ENCODE measurements at regions not wholly inside any gene's neighbourhood (a gene's known extent, or its start where the extent isn't known, plus 50 kb on each side); places are given as distances from the start of the nearest gene placed in this dataset.

DNA sequence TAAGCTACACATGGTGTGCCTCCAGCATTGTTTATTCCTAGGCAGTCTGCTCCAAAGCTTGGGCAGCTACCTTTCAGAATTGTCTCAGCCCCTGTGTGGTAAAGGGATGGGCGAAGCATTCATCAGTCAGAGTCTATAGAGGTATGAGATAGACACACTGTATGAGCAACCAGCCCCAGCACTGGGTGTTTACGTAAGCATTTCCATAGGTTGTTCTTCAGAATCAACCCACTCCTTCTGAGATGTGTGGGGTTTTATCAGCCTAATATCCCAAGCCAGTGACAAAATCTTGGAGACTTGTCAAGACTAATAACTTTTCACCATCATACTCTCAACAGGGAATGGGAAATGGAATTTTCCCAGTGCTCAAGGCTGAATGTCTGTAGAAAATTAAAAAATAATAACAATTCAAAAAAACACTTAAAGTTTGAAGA lies 98.2 kb downstream of the BTG1 start:
- TF ChIP-seq ZNF274 (IDR thresholded peaks at IDR 0.05; ENCODE audit: low read depth, low read length) (no peak), YY1 (IDR thresholded peaks at IDR 0.05; ENCODE audit: insufficient read depth, insufficient read length) (no peak), SUZ12 (IDR thresholded peaks at IDR 0.05; ENCODE audit: extremely low read depth, insufficient read depth, insufficient read length) (no peak)
- no peak for DNase-seq (ENCODE audit: low read depth, low spot score)
- no peaks in the 10 kb centered on the region for H3K9me3 ChIP-seq (ENCODE audit: insufficient read depth, low read length)
- H3K4me1 ChIP-seq (ENCODE audit: insufficient read depth, insufficient read length) = no peaks in the 10 kb centered on the region
- no peak overlapping the region for H3K9ac ChIP-seq (ENCODE audit: insufficient read length, low read depth)
- H3K27me3 ChIP-seq (ENCODE audit: insufficient read depth, insufficient read length) = no peaks in the 10 kb centered on the region
- no peak overlapping the region for H3K4me3 ChIP-seq (ENCODE audit: insufficient read length, low read depth)
- H3K36me3 ChIP-seq (ENCODE audit: insufficient read depth, insufficient read length, low read length) = no peaks in the 10 kb centered on the region

DNA sequence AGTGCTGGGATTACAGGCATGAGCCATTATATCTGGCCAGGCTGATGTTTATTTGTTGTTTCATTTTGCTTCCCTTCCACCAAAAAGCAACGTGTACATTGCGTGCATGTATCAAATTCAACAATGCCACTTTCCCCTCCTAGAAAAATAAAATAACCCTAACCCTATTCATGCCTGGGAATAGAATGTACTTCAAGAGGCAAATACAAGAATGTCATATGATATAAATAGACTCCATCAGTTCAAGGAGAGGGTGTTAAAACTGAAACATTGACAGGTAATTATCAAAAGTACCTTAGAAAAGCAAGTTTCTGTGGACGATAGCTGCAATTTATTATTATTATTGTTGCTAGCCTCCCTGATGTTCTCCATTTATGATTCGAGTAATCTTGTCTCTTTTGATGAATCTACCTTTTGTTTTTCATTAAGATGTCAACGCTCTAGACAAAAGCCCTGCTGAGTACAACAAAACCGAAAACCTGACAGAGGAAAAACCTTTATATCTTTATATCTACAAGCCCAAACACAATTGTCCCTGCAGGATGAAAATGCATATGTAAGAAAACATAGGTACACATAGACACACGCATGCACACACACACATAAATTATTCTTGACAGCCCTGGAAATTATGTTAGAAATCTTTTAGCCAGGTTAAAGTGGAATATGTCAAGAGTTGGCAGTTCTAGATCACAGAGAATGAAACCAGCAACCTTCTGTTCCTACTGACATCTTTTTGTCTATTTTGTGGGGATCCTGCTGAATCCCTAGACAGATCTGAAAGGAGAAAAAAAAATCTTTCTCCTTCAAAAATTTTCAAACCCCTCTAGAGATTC lies 98.9 kb downstream of the BTG1 start:
- Histone ChIP-seq H3K4me1 (ENCODE audit: insufficient read depth, insufficient read length) (no peaks in the 10 kb centered on the region), H3K27me3 (ENCODE audit: insufficient read depth, insufficient read length) (no peaks in the 10 kb centered on the region), H3K4me3 (ENCODE audit: insufficient read length, low read depth) (no peak overlapping the region), H3K9me3 (ENCODE audit: insufficient read depth, low read length) (no peaks in the 10 kb centered on the region), H3K36me3 (ENCODE audit: insufficient read depth, insufficient read length, low read length) (no peaks in the 10 kb centered on the region), H3K9ac (ENCODE audit: insufficient read length, low read depth) (no peak overlapping the region)
- no peak for DNase-seq (ENCODE audit: low read depth, low spot score)
- no peak for TF ChIP-seq YY1 (IDR thresholded peaks at IDR 0.05; ENCODE audit: insufficient read depth, insufficient read length)
- TF ChIP-seq ZNF274 (IDR thresholded peaks at IDR 0.05; ENCODE audit: low read depth, low read length) = no peak
- TF ChIP-seq SUZ12 (IDR thresholded peaks at IDR 0.05; ENCODE audit: extremely low read depth, insufficient read depth, insufficient read length) = no peak

DNA sequence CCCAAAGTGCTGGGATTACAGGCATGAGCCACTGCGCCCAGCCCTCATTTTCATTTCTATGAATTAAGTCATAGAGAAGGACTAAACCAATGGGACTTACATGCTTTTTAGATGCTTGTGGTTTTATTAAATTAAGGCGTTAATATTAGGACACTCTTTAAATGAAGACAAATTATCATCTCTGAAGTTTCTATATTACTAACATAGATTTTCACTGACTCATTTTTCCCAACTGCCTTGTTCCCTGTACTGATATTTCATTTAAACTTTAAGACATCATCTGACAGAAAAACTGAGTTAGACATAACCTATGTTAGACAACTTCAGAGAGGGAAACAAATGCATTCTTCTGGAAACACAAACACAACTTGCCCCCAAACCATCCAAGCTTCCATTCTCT lies 99.8 kb downstream of the BTG1 start:
- H3K4me1 ChIP-seq (ENCODE audit: insufficient read depth, insufficient read length) = no peaks in the 10 kb centered on the region
- TF ChIP-seq ZNF274 (IDR thresholded peaks at IDR 0.05; ENCODE audit: low read depth, low read length) (no peak), YY1 (IDR thresholded peaks at IDR 0.05; ENCODE audit: insufficient read depth, insufficient read length) (no peak), SUZ12 (IDR thresholded peaks at IDR 0.05; ENCODE audit: extremely low read depth, insufficient read depth, insufficient read length) (no peak)
- no peaks in the 10 kb centered on the region for H3K36me3 ChIP-seq (ENCODE audit: insufficient read depth, insufficient read length, low read length)
- no peaks in the 10 kb centered on the region for H3K27me3 ChIP-seq (ENCODE audit: insufficient read depth, insufficient read length)
- no peak overlapping the region for H3K4me3 ChIP-seq (ENCODE audit: insufficient read length, low read depth)
- no peaks in the 10 kb centered on the region for H3K9me3 ChIP-seq (ENCODE audit: insufficient read depth, low read length)
- H3K9ac ChIP-seq (ENCODE audit: insufficient read length, low read depth) = no peak overlapping the region
- no peak for DNase-seq (ENCODE audit: low read depth, low spot score)

DNA sequence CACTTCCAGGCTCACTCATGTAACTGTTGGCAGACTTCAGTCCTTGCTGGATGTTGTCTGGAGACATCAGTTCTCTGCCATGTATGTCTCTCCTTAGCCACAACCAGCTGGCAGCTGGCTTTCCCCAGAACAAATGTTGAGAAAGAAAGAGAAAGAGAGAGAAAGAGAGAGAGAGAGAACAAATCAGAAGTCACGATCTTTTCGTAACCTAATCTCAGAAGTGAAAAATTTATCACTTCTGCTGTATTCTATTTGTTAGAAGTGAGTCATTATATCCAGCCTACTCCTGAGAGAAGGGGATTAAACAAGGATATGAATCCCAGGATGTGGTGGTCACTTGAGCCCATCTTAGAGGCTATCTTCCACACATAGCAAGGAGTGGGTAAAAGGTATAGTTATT lies 101.2 kb downstream of the BTG1 start:
- H3K9me3 ChIP-seq (ENCODE audit: insufficient read depth, low read length) = no peaks in the 10 kb centered on the region
- no peaks in the 10 kb centered on the region for H3K36me3 ChIP-seq (ENCODE audit: insufficient read depth, insufficient read length, low read length)
- no peak for TF ChIP-seq YY1 (IDR thresholded peaks at IDR 0.05; ENCODE audit: insufficient read depth, insufficient read length)
- TF ChIP-seq ZNF274 (IDR thresholded peaks at IDR 0.05; ENCODE audit: low read depth, low read length) = no peak
- TF ChIP-seq SUZ12 (IDR thresholded peaks at IDR 0.05; ENCODE audit: extremely low read depth, insufficient read depth, insufficient read length) = no peak
- no peak for DNase-seq (ENCODE audit: low read depth, low spot score)
- no peaks in the 10 kb centered on the region for H3K4me1 ChIP-seq (ENCODE audit: insufficient read depth, insufficient read length)
- H3K9ac ChIP-seq (ENCODE audit: insufficient read length, low read depth) = no peak overlapping the region
- H3K4me3 ChIP-seq (ENCODE audit: insufficient read length, low read depth) = no peak overlapping the region
- no peaks in the 10 kb centered on the region for H3K27me3 ChIP-seq (ENCODE audit: insufficient read depth, insufficient read length)

DNA sequence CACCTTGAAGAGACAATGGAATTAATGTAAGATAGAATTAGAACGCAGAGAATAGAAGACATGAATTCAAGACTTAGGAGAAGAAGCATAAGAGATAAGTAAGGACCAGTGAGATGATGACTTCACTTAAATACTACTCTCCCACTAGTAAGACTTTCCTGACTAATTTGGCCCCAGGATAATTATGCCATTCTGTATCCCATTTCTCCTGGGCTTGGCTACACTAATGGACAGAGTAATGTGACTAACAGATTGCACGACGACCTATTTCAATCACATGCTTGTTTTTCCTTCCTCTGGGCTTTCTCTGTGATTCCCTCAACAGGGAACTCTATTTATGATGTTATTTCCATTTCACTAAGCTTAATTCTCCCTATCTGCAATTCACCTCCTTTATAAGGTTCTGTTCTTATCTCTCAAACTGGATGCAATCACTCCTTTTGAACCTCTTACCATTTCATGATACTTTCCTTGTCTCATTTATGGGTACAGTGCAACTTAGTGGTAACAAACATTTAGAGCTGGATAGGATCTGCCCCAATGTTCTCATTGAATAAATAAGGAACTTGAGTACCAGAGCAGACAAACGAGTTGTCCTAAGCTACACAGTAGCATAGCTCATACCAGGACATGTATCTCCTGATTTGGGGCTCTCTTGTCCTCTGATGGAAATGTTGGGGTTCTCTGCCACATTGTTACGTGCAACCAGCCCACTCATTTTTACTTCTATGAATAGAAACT lies 102.7 kb downstream of the BTG1 start:
- Histone ChIP-seq H3K9ac (ENCODE audit: insufficient read length, low read depth) (no peak overlapping the region), H3K27me3 (ENCODE audit: insufficient read depth, insufficient read length) (no peaks in the 10 kb centered on the region), H3K9me3 (ENCODE audit: insufficient read depth, low read length) (no peaks in the 10 kb centered on the region), H3K4me1 (ENCODE audit: insufficient read depth, insufficient read length) (no peaks in the 10 kb centered on the region), H3K36me3 (ENCODE audit: insufficient read depth, insufficient read length, low read length) (no peaks in the 10 kb centered on the region), H3K4me3 (ENCODE audit: insufficient read length, low read depth) (no peak overlapping the region)
- no peak for TF ChIP-seq YY1 (IDR thresholded peaks at IDR 0.05; ENCODE audit: insufficient read depth, insufficient read length)
- no peak for TF ChIP-seq SUZ12 (IDR thresholded peaks at IDR 0.05; ENCODE audit: extremely low read depth, insufficient read depth, insufficient read length)
- no peak for TF ChIP-seq ZNF274 (IDR thresholded peaks at IDR 0.05; ENCODE audit: low read depth, low read length)
- DNase-seq (ENCODE audit: low read depth, low spot score) = no peak

DNA sequence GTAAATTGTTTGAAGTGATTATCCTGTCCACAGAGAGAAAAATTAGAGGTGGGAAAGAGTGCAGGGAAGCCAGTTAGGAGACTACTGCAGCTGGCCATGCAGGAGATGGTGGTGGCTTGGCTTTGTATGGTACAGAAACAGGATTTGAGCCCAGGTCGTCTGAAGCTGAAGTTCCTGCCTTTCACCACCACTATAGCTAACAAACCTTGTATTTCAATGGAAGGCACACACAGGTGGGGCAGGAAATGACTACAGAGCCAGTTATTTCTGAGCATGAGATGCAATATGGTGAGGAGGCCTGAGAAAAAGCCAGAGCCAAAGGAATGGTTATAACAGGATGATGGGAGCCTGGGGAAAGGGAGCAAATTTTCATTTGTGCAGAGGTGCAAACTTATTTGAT lies 103.9 kb downstream of the BTG1 start:
- Histone ChIP-seq H3K9me3 (ENCODE audit: insufficient read depth, low read length) (no peaks in the 10 kb centered on the region), H3K27me3 (ENCODE audit: insufficient read depth, insufficient read length) (no peaks in the 10 kb centered on the region), H3K9ac (ENCODE audit: insufficient read length, low read depth) (no peak overlapping the region), H3K36me3 (ENCODE audit: insufficient read depth, insufficient read length, low read length) (no peaks in the 10 kb centered on the region), H3K4me3 (ENCODE audit: insufficient read length, low read depth) (no peak overlapping the region), H3K4me1 (ENCODE audit: insufficient read depth, insufficient read length) (no peaks in the 10 kb centered on the region)
- TF ChIP-seq ZNF274 (IDR thresholded peaks at IDR 0.05; ENCODE audit: low read depth, low read length) (no peak), SUZ12 (IDR thresholded peaks at IDR 0.05; ENCODE audit: extremely low read depth, insufficient read depth, insufficient read length) (no peak), YY1 (IDR thresholded peaks at IDR 0.05; ENCODE audit: insufficient read depth, insufficient read length) (no peak)
- no peak for DNase-seq (ENCODE audit: low read depth, low spot score)

DNA sequence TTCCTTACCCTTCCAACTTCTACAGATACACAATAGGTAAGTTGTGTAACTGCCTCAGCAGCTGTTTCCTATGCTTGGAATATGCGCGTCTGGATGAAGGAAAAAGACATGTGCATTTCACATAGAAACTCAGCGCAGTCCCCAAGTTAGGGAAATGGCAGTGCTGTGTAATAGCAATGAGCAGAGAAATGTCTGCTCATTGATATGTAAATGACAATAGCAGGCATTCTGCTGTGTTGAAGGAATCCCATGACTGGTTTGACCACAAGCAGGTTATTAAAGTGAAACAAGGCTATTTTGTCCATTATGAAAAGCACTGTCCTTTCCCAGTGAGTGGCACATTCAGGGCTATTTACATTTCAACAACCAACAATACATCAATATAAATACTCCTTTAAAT lies 106.6 kb downstream of the BTG1 start:
- DNase-seq (ENCODE audit: low read depth, low spot score) = no peak
- TF ChIP-seq ZNF274 (IDR thresholded peaks at IDR 0.05; ENCODE audit: low read depth, low read length) (no peak), SUZ12 (IDR thresholded peaks at IDR 0.05; ENCODE audit: extremely low read depth, insufficient read depth, insufficient read length) (no peak), YY1 (IDR thresholded peaks at IDR 0.05; ENCODE audit: insufficient read depth, insufficient read length) (no peak)
- no peaks in the 10 kb centered on the region for H3K36me3 ChIP-seq (ENCODE audit: insufficient read depth, insufficient read length, low read length)
- H3K9me3 ChIP-seq (ENCODE audit: insufficient read depth, low read length) = no peaks in the 10 kb centered on the region
- H3K4me3 ChIP-seq (ENCODE audit: insufficient read length, low read depth) = no peak overlapping the region
- H3K4me1 ChIP-seq (ENCODE audit: insufficient read depth, insufficient read length) = no peaks in the 10 kb centered on the region
- H3K27me3 ChIP-seq (ENCODE audit: insufficient read depth, insufficient read length) = no peaks in the 10 kb centered on the region
- H3K9ac ChIP-seq (ENCODE audit: insufficient read length, low read depth) = no peak overlapping the region
